WTC11 (cell line): ENCODE measurements at regions not wholly inside any gene's neighbourhood (a gene's known extent, or its start where the extent isn't known, plus 50 kb on each side); places are given as distances from the start of the nearest gene placed in this dataset.

Source experiments
- ATAC-seq: fragments of 200-7000 bp; cut with Tn5 transposase; 2 replicates; pipeline ENCODE4 v1.10.0; 2021; ENCODE audit warnings: mild to moderate bottlenecking, moderate library complexity
- CTCF ChIA-PET: fragments of 300-600 bp; sonication (Branson Sonifier 250); formaldehyde crosslinking; loops from one replicate; lab custom pipeline; 2021; ENCODE audit warnings: antibody characterized with exemption; lab: Charles Lee
- POLR2A ChIA-PET: fragments of 350-600 bp; sonication (Branson Sonifier 250); formaldehyde crosslinking; loops from one replicate; lab custom pipeline; 2021; ENCODE audit warnings: antibody characterized with exemption; lab: Charles Lee
- DNase-seq: peaks from one replicate; pipeline ENCODE4 v3.0.0; 2021; ENCODE audit warnings: low spot score
- H3K27ac Mint-ChIP-seq: 2 replicates; pipeline ENCODE4 v1.8.0; 2021; ENCODE audit warnings: mixed read lengths
- H3K27me3 Mint-ChIP-seq: 2 replicates; pipeline ENCODE4 v1.8.0; 2021; ENCODE audit warnings: low read depth, mild to moderate bottlenecking, moderate library complexity, mixed read lengths
- H3K36me3 Mint-ChIP-seq: 2 replicates; pipeline ENCODE4 v1.8.0; 2021; ENCODE audit warnings: mixed read lengths
- H3K4me1 Mint-ChIP-seq: 2 replicates; pipeline ENCODE4 v1.8.0; 2022; ENCODE audit warnings: mixed read lengths
- H3K4me3 Mint-ChIP-seq: 2 replicates; pipeline ENCODE4 v1.8.0; 2021; ENCODE audit warnings: mild to moderate bottlenecking, moderate library complexity, mixed read lengths
- H3K9me3 Mint-ChIP-seq: 2 replicates; pipeline ENCODE4 v1.8.0; 2021; ENCODE audit warnings: mixed read lengths
- ARID4B ChIP-seq: sonication (generic); formaldehyde crosslinking; IDR thresholded peaks from 2 replicates; pipeline ENCODE4 v1.8.0; 2023; ENCODE audit warnings: missing genetic modification reagents, mild to moderate bottlenecking, borderline replicate concordance
- CREB1 ChIP-seq: sonication (generic); formaldehyde crosslinking; IDR thresholded peaks from 2 replicates; pipeline ENCODE4 v1.8.0; 2023; ENCODE audit warnings: mild to moderate bottlenecking, missing genetic modification reagents
- CREM ChIP-seq: sonication (generic); formaldehyde crosslinking; IDR thresholded peaks from 2 replicates; pipeline ENCODE4 v1.8.1; 2022; ENCODE audit warnings: mild to moderate bottlenecking, missing genetic modification reagents, moderate library complexity
- E2F5 ChIP-seq: sonication (generic); formaldehyde crosslinking; IDR thresholded peaks from 2 replicates; pipeline ENCODE4 v1.8.1; 2022; ENCODE audit warnings: mild to moderate bottlenecking, moderate library complexity, missing genetic modification reagents
- ESRRA ChIP-seq: sonication (generic); formaldehyde crosslinking; IDR thresholded peaks from 2 replicates; pipeline ENCODE4 v1.8.1; 2022; ENCODE audit warnings: mild to moderate bottlenecking, missing genetic modification reagents, borderline replicate concordance
- NFATC4 ChIP-seq: fragments of 250-450 bp; sonication (Bioruptor Pico); IDR thresholded peaks from 2 replicates; pipeline ENCODE4 v1.9.0; 2021; ENCODE audit warnings: mild to moderate bottlenecking
- PRRX2 ChIP-seq: fragments of 250-450 bp; sonication (Bioruptor Pico); IDR thresholded peaks from 2 replicates; pipeline ENCODE4 v1.8.0; 2021; ENCODE audit warnings: mild to moderate bottlenecking
- ZNF232 ChIP-seq: sonication (generic); formaldehyde crosslinking; IDR thresholded peaks from 2 replicates; pipeline ENCODE4 v1.8.0; 2022; ENCODE audit warnings: mild to moderate bottlenecking, missing genetic modification reagents
- ZNF416 ChIP-seq: fragments of 250-450 bp; sonication (Bioruptor Pico); IDR thresholded peaks from 2 replicates; pipeline ENCODE4 v1.9.0; 2021; ENCODE audit warnings: mild to moderate bottlenecking, inconsistent platforms
- ZNF512 ChIP-seq: sonication (generic); formaldehyde crosslinking; IDR thresholded peaks from 2 replicates; pipeline ENCODE4 v1.8.1; 2022; ENCODE audit warnings: missing genetic modification reagents, borderline replicate concordance
- ZNF532 ChIP-seq: fragments of 250-450 bp; sonication (Bioruptor Pico); IDR thresholded peaks from 2 replicates; pipeline ENCODE4 v1.9.0; 2021; ENCODE audit warnings: mild to moderate bottlenecking, borderline replicate concordance
- ZSCAN18 ChIP-seq: fragments of 250-450 bp; sonication (Bioruptor Pico); IDR thresholded peaks from 2 replicates; pipeline ENCODE4 v2.1.2; 2022; ENCODE audit warnings: mild to moderate bottlenecking, moderate library complexity

GRCh38 chr2:16042201-16042700 is 101.9 kb downstream of the MYCN start (continued):
- TF ChIP-seq ZSCAN18 (CRISPR knock-in tag) = no peak
- TF ChIP-seq ARID4B = no peak
- TF ChIP-seq ZNF232 = no peak
- no peak for TF ChIP-seq ESRRA (CRISPR knock-in tag)
- TF ChIP-seq ZNF532 (CRISPR knock-in tag) = no peak
- TF ChIP-seq CREB1 (CRISPR knock-in tag) = no peak
- no peak for TF ChIP-seq E2F5
- TF ChIP-seq ZNF416 (CRISPR knock-in tag) = no peak
- TF ChIP-seq NFATC4 (CRISPR knock-in tag) = no peak
- TF ChIP-seq CREM = no peak

GRCh38 chr2:16040271-16041010 is 100.1 kb downstream of the MYCN start:
- DNase-seq (no peak), ATAC-seq (no peak)
- Mint-ChIP-seq H3K27ac (no peak overlapping the region), H3K4me3 (no peak overlapping the region), H3K27me3 (peaks cover 2% of the 10 kb centered on the region; the same call in 1 of the 2 replicates), H3K4me1 (peaks cover 28% of the 10 kb centered on the region), H3K9me3 (peaks cover 4% of the 10 kb centered on the region; the same call in 1 of the 2 replicates), H3K36me3 (no peaks in the 10 kb centered on the region)
- CTCF ChIA-PET = no interaction called here
- TF ChIP-seq ZNF512 (no peak), PRRX2 (CRISPR knock-in tag) (no peak)
- POLR2A ChIA-PET = interaction anchor here (1.0 kb wide), 1 partner anchor 24 kb away, joined by 3 read pairs; no protein-coding TSS in a partner anchor
